ENCODE measurements at regions not wholly inside any gene's neighbourhood (a gene's known extent, or its start where the extent isn't known, plus 50 kb on each side); places are given as distances from the start of the nearest gene placed in this dataset.
"Not testable (repeated sequence)": the region's sequence is repeated elsewhere in the genome, so short reads cannot be mapped to it uniquely, and the experiment has no call there.

DNA sequence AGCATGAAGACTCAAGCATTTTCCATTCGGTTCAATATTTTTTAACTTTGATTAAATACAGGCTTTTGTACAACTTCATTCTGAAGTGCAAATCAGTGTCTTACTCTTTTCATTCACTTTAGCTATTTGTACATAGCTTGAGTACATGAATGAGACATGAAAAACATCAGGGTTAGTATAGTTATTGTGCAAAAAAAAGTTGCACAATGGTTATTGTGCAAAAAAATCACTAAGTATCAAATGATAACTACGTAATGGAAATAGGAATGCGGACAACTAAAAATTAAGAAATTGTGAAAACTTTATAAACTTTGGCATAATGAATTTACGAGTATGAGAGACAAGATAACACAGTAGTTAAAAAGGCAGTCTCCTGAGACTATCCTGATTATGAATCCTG lies 442.9 kb downstream of the ARL4A start:
- Histone ChIP-seq H3K27me3 (ENCODE audit: low read depth) (no peaks in the 10 kb centered on the region), H3K4me1 (no peaks in the 10 kb centered on the region), H3K27ac (no peak overlapping the region), H3K9me3 (no peaks in the 10 kb centered on the region), H3K4me3 (no peak overlapping the region), H3K36me3 (no peaks in the 10 kb centered on the region)
- intact Hi-C loops (cut with DNase I): no loop called here
- TF ChIP-seq, protein P1, sequence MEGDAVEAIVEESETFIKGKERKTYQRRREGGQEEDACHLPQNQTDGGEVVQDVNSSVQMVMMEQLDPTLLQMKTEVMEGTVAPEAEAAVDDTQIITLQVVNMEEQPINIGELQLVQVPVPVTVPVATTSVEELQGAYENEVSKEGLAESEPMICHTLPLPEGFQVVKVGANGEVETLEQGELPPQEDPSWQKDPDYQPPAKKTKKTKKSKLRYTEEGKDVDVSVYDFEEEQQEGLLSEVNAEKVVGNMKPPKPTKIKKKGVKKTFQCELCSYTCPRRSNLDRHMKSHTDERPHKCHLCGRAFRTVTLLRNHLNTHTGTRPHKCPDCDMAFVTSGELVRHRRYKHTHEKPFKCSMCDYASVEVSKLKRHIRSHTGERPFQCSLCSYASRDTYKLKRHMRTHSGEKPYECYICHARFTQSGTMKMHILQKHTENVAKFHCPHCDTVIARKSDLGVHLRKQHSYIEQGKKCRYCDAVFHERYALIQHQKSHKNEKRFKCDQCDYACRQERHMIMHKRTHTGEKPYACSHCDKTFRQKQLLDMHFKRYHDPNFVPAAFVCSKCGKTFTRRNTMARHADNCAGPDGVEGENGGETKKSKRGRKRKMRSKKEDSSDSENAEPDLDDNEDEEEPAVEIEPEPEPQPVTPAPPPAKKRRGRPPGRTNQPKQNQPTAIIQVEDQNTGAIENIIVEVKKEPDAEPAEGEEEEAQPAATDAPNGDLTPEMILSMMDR (IDR thresholded peaks at IDR 0.05): no peak
- DNase-seq (no peak), ATAC-seq (no peak)

DNA sequence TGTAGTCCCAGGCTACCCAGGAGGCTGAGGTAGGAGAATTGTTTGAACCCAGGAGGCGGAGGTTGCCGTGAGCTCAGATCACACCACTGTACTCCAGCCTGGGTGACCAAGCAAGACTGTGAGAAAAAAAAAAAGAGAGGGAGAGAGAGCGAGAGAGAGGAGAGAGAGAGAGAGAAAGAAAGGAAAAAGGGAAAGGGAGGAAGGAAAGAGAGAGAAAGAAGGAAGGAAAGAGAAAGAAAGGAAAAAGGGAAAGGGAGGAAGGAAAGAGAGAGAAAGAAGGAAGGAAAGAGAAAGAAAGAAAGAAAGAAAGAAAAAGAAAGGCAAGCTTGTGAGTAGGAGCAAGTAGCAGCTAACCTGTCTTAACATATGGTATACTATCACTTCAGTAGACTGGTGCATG lies 443.5 kb downstream of the ARL4A start:
- H3K27me3 ChIP-seq (ENCODE audit: low read depth); H3K9me3 ChIP-seq; H3K36me3 ChIP-seq; ATAC-seq; H3K4me3 ChIP-seq; DNase-seq; intact Hi-C loops (cut with DNase I); H3K27ac ChIP-seq; H3K4me1 ChIP-seq: not testable (repeated sequence)

DNA sequence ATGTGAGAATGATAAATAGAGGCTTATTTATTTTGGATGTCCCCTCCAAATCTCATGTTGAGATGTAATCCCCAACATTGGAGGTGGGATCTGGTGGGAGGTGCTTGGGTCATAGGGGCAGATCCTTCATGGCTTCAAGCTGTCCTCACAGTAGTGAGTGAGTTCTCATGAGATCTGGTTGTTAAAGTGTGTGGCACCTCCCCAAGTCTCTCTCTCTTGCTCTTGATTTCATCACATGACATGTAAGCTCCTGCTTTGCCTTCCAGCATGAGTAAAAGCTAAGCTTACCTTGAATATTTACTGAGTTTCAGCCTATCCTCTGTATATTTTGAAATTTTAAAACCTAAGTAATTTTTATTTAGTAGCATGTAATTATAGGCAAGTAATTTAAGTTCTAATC lies 444.9 kb downstream of the ARL4A start:
- no peak overlapping the region for H3K27ac ChIP-seq
- no peak for DNase-seq
- no peaks in the 10 kb centered on the region for H3K36me3 ChIP-seq
- no peaks in the 10 kb centered on the region for H3K4me1 ChIP-seq
- no peaks in the 10 kb centered on the region for H3K9me3 ChIP-seq
- H3K27me3 ChIP-seq (ENCODE audit: low read depth): no peaks in the 10 kb centered on the region
- ATAC-seq: no peak
- no peak overlapping the region for H3K4me3 ChIP-seq
- TF ChIP-seq, protein P1 (IDR thresholded peaks at IDR 0.05): no peak
- intact Hi-C loops (cut with DNase I): no loop called here

DNA sequence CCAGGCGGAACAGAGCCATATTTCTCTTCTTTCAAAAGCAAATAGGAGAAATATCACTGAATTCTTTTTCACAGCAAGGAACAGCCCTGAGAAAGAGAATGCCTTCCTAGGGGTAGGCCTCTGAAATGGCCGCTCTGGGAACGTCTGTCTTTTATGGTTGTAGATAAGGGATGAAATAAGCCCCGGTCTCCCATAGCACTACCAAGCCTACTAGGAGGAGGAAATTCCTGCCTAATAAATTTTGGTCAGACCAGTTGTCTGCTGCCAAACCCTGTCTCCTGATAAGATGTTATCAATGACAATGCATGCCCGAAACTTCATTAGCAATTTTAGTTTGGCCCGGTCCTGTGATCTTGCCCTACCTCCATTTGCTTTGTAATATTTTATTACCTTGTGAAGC lies 448.9 kb downstream of the ARL4A start:
- H3K36me3 ChIP-seq; ATAC-seq; H3K27ac ChIP-seq; H3K4me1 ChIP-seq; DNase-seq; H3K9me3 ChIP-seq; H3K4me3 ChIP-seq; intact Hi-C loops (cut with DNase I); H3K27me3 ChIP-seq (ENCODE audit: low read depth): not testable (repeated sequence)

DNA sequence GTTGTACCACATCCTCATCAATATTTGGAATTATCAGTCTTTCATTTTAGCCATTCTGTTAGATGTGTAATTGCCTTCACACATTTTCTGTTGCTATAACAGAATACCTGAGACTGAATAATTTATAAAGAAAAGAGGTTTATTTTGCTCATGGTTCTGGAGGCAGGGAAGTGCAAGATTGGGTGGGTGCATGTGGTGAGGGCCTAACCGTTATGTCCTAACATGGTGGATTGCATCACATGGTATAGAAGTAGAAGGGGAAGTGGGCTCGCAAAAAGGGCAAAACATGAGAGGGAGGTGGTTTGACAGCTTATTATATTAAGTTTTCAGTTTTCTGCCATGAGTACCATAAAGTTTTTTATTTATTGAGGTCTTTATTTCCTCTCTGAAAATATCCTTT lies 452.0 kb downstream of the ARL4A start:
- Histone ChIP-seq H3K4me3 (no peak overlapping the region), H3K27ac (no peak overlapping the region), H3K36me3 (no peaks in the 10 kb centered on the region), H3K9me3 (no peaks in the 10 kb centered on the region), H3K4me1 (no peaks in the 10 kb centered on the region), H3K27me3 (ENCODE audit: low read depth) (no peaks in the 10 kb centered on the region)
- TF ChIP-seq, protein P1 (IDR thresholded peaks at IDR 0.05): no peak
- no peak for ATAC-seq
- intact Hi-C loops (cut with DNase I): no loop called here
- DNase-seq: no peak

DNA sequence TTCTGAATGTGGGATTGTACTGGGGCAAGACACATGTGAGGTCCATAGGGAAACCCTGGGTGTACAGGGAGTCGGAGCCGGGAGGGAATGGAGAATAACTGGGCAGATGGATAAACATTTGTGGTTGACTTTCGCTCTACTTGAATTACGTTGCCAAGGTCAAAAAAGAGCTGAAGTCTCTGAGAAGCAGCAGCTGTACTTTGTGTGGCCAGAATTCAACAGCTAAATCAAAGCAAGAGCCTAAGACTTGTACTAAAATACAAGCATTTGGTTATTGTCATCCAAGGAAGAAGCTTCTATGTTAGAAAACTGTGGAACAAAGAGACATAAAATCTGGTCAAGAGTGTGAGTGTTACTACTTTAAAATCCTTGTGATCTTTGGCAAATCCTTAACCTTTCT lies 457.2 kb downstream of the ARL4A start:
- Histone ChIP-seq H3K27me3 (ENCODE audit: low read depth) (no peaks in the 10 kb centered on the region), H3K9me3 (no peaks in the 10 kb centered on the region), H3K4me1 (no peaks in the 10 kb centered on the region), H3K4me3 (no peak overlapping the region), H3K36me3 (no peaks in the 10 kb centered on the region), H3K27ac (no peak overlapping the region)
- TF ChIP-seq, protein P1 (IDR thresholded peaks at IDR 0.05): no peak
- intact Hi-C loops (cut with DNase I): no loop called here
- no peak for ATAC-seq
- no peak for DNase-seq

DNA sequence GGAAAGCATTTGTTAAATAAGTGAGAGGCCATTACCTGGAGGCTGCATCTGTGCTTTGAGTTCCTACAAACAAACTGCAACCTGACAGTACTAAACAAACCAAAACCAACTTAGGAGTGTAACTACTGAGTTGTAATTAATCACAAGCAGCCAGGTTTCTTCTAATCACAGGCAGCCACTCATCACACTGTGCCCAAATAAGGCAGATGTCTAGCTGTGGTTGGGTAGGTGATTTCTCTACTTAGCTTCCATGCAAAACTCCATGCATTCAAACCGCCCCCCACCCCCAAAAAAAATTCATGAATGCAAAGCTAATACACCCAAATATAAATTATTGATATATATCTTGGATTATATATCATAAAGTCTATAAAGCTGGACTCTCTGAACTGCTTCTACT lies 461.1 kb downstream of the ARL4A start:
- no peak overlapping the region for H3K4me3 ChIP-seq
- DNase-seq (no peak), ATAC-seq (no peak)
- H3K27ac ChIP-seq: no peak overlapping the region
- intact Hi-C loops (cut with DNase I): no loop called here
- H3K36me3 ChIP-seq: no peaks in the 10 kb centered on the region
- no peaks in the 10 kb centered on the region for H3K4me1 ChIP-seq
- no peaks in the 10 kb centered on the region for H3K9me3 ChIP-seq
- TF ChIP-seq, protein P1 (IDR thresholded peaks at IDR 0.05): no peak
- H3K27me3 ChIP-seq (ENCODE audit: low read depth): no peaks in the 10 kb centered on the region

Data from lower lobe of right lung (tissue), 2 donors.